Large intestine (tissue), 3 donors: ENCODE measurements at regions not wholly inside any gene's neighbourhood (a gene's known extent, or its start where the extent isn't known, plus 50 kb on each side); places are given as distances from the start of the nearest gene placed in this dataset.

ENCODE experiments used
- DNase-seq, 2 donors: peaks; one replicate each; pipeline versions ENCODE4 v3.0.0 to v3.0.0-alpha.2; 2013
- H3K27ac ChIP-seq: one replicate; pipeline ENCODE4 v1.5.1; 2013; ENCODE audit warnings: low read length
- H3K27me3 ChIP-seq: 2 replicates; pipeline ENCODE4 v1.6.1; 2013; ENCODE audit warnings: low read length; ENCODE audit not compliant: control insufficient read depth, insufficient read depth
- H3K36me3 ChIP-seq: 2 replicates; pipeline ENCODE4 v1.6.1; 2013; ENCODE audit warnings: low read length; ENCODE audit not compliant: control insufficient read depth, insufficient read depth
- H3K4me1 ChIP-seq: one replicate; pipeline ENCODE4 v1.6.1; 2013; ENCODE audit warnings: low read length; ENCODE audit not compliant: control insufficient read depth, insufficient read depth
- H3K4me3 ChIP-seq: one replicate; pipeline ENCODE4 v1.5.1; 2013; ENCODE audit warnings: low read length
- H3K9me3 ChIP-seq: one replicate; pipeline ENCODE4 v1.6.1; 2013; ENCODE audit warnings: mild to moderate bottlenecking, low read depth, low read length, moderate library complexity; ENCODE audit not compliant: control insufficient read depth
- WGBS: methylation state at CpG from one replicate; pipeline ENCODE4 v1.1.5; 2013; ENCODE audit warnings: low lambda C conversion rate; ENCODE audit not compliant: insufficient coverage; 5-methylcytosine and 5-hydroxymethylcytosine counted together

DNA sequence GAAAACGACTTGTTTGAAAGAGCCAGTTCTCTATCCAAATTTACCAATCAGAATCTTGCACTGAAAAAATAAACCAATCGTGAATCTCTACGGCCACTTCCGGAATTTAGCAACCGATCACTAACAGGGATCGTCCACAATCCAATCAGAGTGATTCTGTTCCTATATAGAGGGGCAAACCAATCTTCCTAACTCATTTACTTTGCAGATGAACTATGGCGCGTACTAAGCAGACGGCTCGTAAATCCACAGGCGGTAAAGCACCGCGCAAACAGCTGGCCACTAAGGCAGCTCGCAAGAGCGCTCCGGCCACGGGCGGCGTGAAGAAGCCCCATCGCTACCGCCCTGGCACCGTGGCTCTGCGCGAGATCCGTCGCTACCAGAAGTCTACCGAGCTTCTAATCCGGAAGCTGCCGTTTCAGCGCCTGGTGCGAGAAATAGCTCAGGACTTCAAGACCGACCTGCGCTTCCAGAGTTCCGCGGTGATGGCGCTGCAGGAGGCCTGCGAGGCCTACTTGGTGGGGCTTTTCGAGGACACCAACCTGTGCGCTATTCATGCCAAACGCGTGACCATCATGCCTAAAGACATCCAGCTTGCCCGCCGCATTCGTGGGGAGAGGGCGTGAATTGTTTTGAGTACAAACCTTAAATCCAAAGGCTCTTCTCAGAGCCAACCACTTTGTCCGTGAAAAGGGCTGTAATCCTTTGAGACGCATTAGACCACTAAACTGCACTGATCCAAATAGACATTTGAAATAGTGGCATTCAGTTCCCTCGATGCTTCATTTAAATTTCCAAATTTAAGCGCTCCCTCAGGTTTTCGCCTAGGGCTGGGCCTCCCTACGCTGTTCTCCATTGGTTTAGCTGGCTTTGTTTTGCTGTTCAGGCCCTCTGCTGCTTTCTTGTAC lies 138.0 kb downstream of the HFE start:
- DNase-seq = peak; percentile 88 to 94
- Histone ChIP-seq H3K36me3 (no peaks in the 10 kb centered on the region), H3K4me3 (peak overlapping the region; percentile 62), H3K27ac (peak overlapping the region; percentile 94), H3K27me3 (no peaks in the 10 kb centered on the region), H3K9me3 (peaks cover 8% of the 10 kb centered on the region), H3K4me1 (peaks cover 12% of the 10 kb centered on the region)
- no CpG with 5 or more reads among the region's 51 CpGs for WGBS

GRCh38 chr6:26225848-26226578 lies 138.8 kb downstream of the HFE start:
- Histone ChIP-seq H3K36me3 (no peaks in the 10 kb centered on the region), H3K27me3 (no peaks in the 10 kb centered on the region), H3K27ac (peak overlapping the region; percentile 94), H3K4me3 (peak overlapping the region; percentile 62), H3K9me3 (peaks cover 8% of the 10 kb centered on the region), H3K4me1 (peaks cover 12% of the 10 kb centered on the region)
- WGBS = 31% methylated on average over 3 of the region's 28 CpGs
- peak in 1 of 2 donors; percentile 56 for DNase-seq

- Histone ChIP-seq H3K36me3 (no peaks in the 10 kb centered on the region), H3K4me3 (no peak overlapping the region), H3K27ac (no peak overlapping the region), H3K9me3 (peaks cover 8% of the 10 kb centered on the region), H3K4me1 (peaks cover 12% of the 10 kb centered on the region), H3K27me3 (no peaks in the 10 kb centered on the region)
- DNase-seq = no peak
- WGBS = no CpG with 5 or more reads among the region's 3 CpGs
Observed at GRCh38 chr6:26226579-26226967, 138.4 kb upstream of the BTN3A2 start.

DNA sequence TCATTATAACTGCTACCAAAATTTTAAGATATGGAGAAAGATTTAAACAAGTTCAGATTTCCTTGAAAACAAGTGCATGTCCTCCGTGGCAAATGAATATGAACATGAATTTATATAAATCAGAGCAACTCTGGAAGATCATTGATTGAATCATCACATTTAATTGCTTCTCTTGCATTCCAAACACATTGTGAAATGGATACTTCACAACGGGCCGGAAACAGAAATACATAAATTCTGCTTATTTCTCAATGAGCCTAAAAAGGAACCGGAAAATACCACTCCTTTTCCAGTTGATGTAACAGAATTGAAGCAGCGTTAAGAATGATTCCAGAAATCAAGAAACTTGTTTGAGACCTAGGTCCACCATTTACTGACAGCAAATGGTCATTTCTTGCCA lies 134.6 kb upstream of the BTN3A2 start:
- 100% methylated on average over 1 of the region's 5 CpGs for WGBS
- Histone ChIP-seq H3K27me3 (no peaks in the 10 kb centered on the region), H3K9me3 (peaks cover 3% of the 10 kb centered on the region), H3K27ac (no peak overlapping the region), H3K4me1 (peaks cover 19% of the 10 kb centered on the region), H3K36me3 (no peaks in the 10 kb centered on the region), H3K4me3 (no peak overlapping the region)
- DNase-seq = no peak

DNA sequence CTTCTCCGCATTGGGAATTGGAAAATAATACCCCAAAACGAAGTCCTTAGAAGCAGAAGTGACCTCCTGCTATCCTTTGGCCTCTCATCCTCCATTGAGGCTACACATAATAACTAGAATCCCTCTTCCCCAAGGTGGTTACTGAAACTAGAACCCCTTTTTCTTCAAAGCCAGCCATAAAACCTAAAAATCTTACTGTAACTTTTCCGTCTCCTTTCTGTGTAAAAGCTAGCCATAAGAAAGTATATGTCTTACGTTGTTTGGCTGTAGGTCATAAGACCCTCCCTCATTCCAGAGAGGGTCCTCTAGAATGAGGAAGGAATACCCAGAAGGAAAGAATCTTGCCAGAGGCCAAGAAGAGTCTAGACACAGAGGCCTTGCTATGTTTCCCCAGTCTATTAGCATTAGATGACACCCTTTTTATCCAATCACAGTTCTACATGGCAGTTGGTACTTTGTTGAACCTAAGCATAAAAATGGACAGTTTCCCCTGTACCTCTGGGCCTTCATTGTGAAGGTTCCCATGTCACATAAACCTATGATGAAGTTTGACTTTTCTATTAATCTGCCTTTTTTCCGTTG lies 133.9 kb upstream of the BTN3A2 start:
- Histone ChIP-seq H3K27ac (no peak overlapping the region), H3K9me3 (peaks cover under 1% of the 10 kb centered on the region), H3K36me3 (no peaks in the 10 kb centered on the region), H3K27me3 (no peaks in the 10 kb centered on the region), H3K4me3 (no peak overlapping the region), H3K4me1 (peaks cover 15% of the 10 kb centered on the region)
- WGBS = 100% methylated on average over 1 of the region's 5 CpGs
- no peak for DNase-seq

- Histone ChIP-seq H3K9me3 (no peaks in the 10 kb centered on the region), H3K36me3 (no peaks in the 10 kb centered on the region), H3K4me3 (peak overlapping the region; percentile 76), H3K4me1 (peaks cover 15% of the 10 kb centered on the region), H3K27me3 (no peaks in the 10 kb centered on the region), H3K27ac (no peak overlapping the region)
- WGBS = 48% methylated on average over 6 of the region's 7 CpGs
- no peak for DNase-seq
Observed at GRCh38 chr6:26232306-26232939, 132.6 kb upstream of the BTN3A2 start.

GRCh38 chr6:26232940-26233648 lies 131.9 kb upstream of the BTN3A2 start:
- Histone ChIP-seq H3K4me3 (peak overlapping the region; percentile 76), H3K27me3 (no peaks in the 10 kb centered on the region)
- peak in 1 of 2 donors; percentile 73 for DNase-seq

DNA sequence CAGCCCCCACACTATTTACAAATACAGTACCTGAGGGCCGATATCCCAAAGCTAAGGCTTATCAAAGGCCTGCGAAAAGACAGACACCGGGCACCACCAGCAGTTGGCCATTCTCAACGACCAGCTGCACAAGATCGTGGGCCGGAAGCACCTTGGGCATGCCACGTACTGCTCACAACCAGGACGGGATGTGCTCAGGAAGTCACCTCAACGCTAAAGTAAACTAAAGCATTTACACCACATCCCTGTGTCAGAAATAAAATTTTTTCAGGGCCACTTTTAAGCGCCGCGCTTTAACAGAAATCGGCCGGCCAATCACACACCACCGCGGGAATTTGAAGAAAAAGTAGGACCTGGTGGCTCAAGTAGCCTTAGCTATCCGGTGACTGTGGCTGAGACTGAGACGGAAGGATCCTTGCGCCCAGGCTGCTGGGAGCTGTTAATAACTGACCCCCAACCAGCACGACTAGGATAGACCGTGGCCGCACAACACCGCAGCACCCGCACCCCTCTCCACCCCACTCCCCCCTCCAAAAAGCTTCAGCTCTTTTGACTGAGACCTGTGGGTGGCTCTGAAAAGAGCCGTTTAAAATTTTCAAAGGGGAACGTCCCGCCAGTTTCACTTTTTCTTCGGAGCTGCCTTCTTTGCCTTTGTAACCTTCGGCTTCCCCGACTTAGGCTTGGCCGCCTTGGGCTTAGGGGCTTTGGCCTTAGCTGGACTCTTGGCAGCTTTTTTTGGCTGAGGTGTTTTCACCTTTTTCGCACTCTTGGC lies 131.2 kb upstream of the BTN3A2 start:
- 0% methylated on average over 3 of the region's 32 CpGs for WGBS
- Histone ChIP-seq H3K9me3 (no peaks in the 10 kb centered on the region), H3K4me3 (peak overlapping the region; percentile 76), H3K27ac (peak overlapping the region; percentile 92), H3K36me3 (no peaks in the 10 kb centered on the region), H3K4me1 (peaks cover 15% of the 10 kb centered on the region), H3K27me3 (no peaks in the 10 kb centered on the region)
- DNase-seq = peak in 1 of 2 donors; percentile 86

More at GRCh38 chr6:26232940-26233648, 131.9 kb upstream of the BTN3A2 start:
- H3K4me1 ChIP-seq = peaks cover 15% of the 10 kb centered on the region
- WGBS = 27% methylated on average over 3 of the region's 34 CpGs
- peak overlapping the region; percentile 92 for H3K27ac ChIP-seq
- no peaks in the 10 kb centered on the region for H3K36me3 ChIP-seq
- no peaks in the 10 kb centered on the region for H3K9me3 ChIP-seq
